ENCODE measurements at regions not wholly inside any gene's neighbourhood (a gene's known extent, or its start where the extent isn't known, plus 50 kb on each side); places are given as distances from the start of the nearest gene placed in this dataset.
"Not testable (repeated sequence)": the region's sequence is repeated elsewhere in the genome, so short reads cannot be mapped to it uniquely, and the experiment has no call there.

- DNase-seq (ENCODE audit: low read depth) = no peak
- in situ Hi-C loops (cut with HindIII; ENCODE audit: low pct_unique_long_range_greater_than_20kb, low sequenced_read_pairs) = no loop called here
These were observed 52.2 kb downstream of the ACTL7B start for GRCh38 chr9:108803428-108804065.

- DNase-seq (ENCODE audit: low read depth) = no peak
- in situ Hi-C loops (cut with HindIII; ENCODE audit: low pct_unique_long_range_greater_than_20kb, low sequenced_read_pairs) = no loop called here
These were observed 52.8 kb downstream of the ACTL7B start for GRCh38 chr9:108802967-108803366.

- DNase-seq (ENCODE audit: low read depth) = no peak
- in situ Hi-C loops (cut with HindIII; ENCODE audit: low pct_unique_long_range_greater_than_20kb, low sequenced_read_pairs) = no loop called here
These were observed 53.8 kb downstream of the ACTL7B start for GRCh38 chr9:108801949-108802348.

- in situ Hi-C loops (cut with HindIII; ENCODE audit: low pct_unique_long_range_greater_than_20kb, low sequenced_read_pairs) = no loop called here
- DNase-seq (ENCODE audit: low read depth) = no peak
These were observed 55.1 kb downstream of the ACTL7B start for GRCh38 chr9:108800632-108801099.

GRCh38 chr9:108793573-108793972 lies 62.2 kb downstream of the ACTL7B start:
- in situ Hi-C loops (cut with HindIII; ENCODE audit: low pct_unique_long_range_greater_than_20kb, low sequenced_read_pairs) = no loop called here
- DNase-seq (ENCODE audit: low read depth) = no peak

- in situ Hi-C loops (cut with HindIII; ENCODE audit: low pct_unique_long_range_greater_than_20kb, low sequenced_read_pairs) = no loop called here
- no peak for DNase-seq (ENCODE audit: low read depth)
These were observed 66.0 kb downstream of the ACTL7B start for GRCh38 chr9:108789742-108790141.

GRCh38 chr9:108787690-108788048 lies 68.1 kb downstream of the ACTL7B start:
- in situ Hi-C loops (cut with HindIII; ENCODE audit: low pct_unique_long_range_greater_than_20kb, low sequenced_read_pairs) = no loop called here
- no peak for DNase-seq (ENCODE audit: low read depth)

- DNase-seq (ENCODE audit: low read depth) = peak; percentile 85
- in situ Hi-C loops (cut with HindIII; ENCODE audit: low pct_unique_long_range_greater_than_20kb, low sequenced_read_pairs) = no loop called here
These were observed 68.7 kb downstream of the ACTL7B start for GRCh38 chr9:108786901-108787689.

GRCh38 chr9:108786322-108786721 lies 69.5 kb downstream of the ACTL7B start:
- DNase-seq (ENCODE audit: low read depth) = no peak
- in situ Hi-C loops (cut with HindIII; ENCODE audit: low pct_unique_long_range_greater_than_20kb, low sequenced_read_pairs) = no loop called here

- DNase-seq (ENCODE audit: low read depth) = no peak
- in situ Hi-C loops (cut with HindIII; ENCODE audit: low pct_unique_long_range_greater_than_20kb, low sequenced_read_pairs) = no loop called here
These were observed 70.8 kb downstream of the ACTL7B start for GRCh38 chr9:108784998-108785397.

- DNase-seq (ENCODE audit: low read depth) = no peak
- in situ Hi-C loops (cut with HindIII; ENCODE audit: low pct_unique_long_range_greater_than_20kb, low sequenced_read_pairs) = no loop called here
These were observed 71.9 kb downstream of the ACTL7B start for GRCh38 chr9:108783731-108784495.

- in situ Hi-C loops (cut with HindIII; ENCODE audit: low pct_unique_long_range_greater_than_20kb, low sequenced_read_pairs) = no loop called here
These were observed 72.5 kb downstream of the ACTL7B start for GRCh38 chr9:108783326-108783725.

GRCh38 chr9:108780942-108781734 lies 74.6 kb downstream of the ACTL7B start:
- no peak for DNase-seq (ENCODE audit: low read depth)
- in situ Hi-C loops (cut with HindIII; ENCODE audit: low pct_unique_long_range_greater_than_20kb, low sequenced_read_pairs) = no loop called here

More at GRCh38 chr9:108783326-108783725, 72.5 kb downstream of the ACTL7B start:
- DNase-seq (ENCODE audit: low read depth) = no peak

- in situ Hi-C loops (cut with HindIII; ENCODE audit: low pct_unique_long_range_greater_than_20kb, low sequenced_read_pairs) = no loop called here
- no peak for DNase-seq (ENCODE audit: low read depth)
These were observed 76.0 kb downstream of the ACTL7B start for GRCh38 chr9:108779551-108780325.

- peak; percentile 52 for DNase-seq (ENCODE audit: low read depth)
- in situ Hi-C loops (cut with HindIII; ENCODE audit: low pct_unique_long_range_greater_than_20kb, low sequenced_read_pairs) = no loop called here
These were observed 78.7 kb downstream of the ACTL7B start for GRCh38 chr9:108776920-108777639.

GRCh38 chr9:108775901-108776306 lies 79.9 kb downstream of the ACTL7B start:
- DNase-seq (ENCODE audit: low read depth) = no peak
- in situ Hi-C loops (cut with HindIII; ENCODE audit: low pct_unique_long_range_greater_than_20kb, low sequenced_read_pairs) = no loop called here

GRCh38 chr9:108774088-108774487 lies 81.7 kb downstream of the ACTL7B start:
- DNase-seq (ENCODE audit: low read depth) = not testable (repeated sequence)
- in situ Hi-C loops (cut with HindIII; ENCODE audit: low pct_unique_long_range_greater_than_20kb, low sequenced_read_pairs) = loop anchor here (25.0 kb wide), 1 partner anchor 287 kb away; no protein-coding TSS in a partner anchor

Measured in Caki2 (cell line).